ENCODE measurements at regions not wholly inside any gene's neighbourhood (a gene's known extent, or its start where the extent isn't known, plus 50 kb on each side); places are given as distances from the start of the nearest gene placed in this dataset.

DNA sequence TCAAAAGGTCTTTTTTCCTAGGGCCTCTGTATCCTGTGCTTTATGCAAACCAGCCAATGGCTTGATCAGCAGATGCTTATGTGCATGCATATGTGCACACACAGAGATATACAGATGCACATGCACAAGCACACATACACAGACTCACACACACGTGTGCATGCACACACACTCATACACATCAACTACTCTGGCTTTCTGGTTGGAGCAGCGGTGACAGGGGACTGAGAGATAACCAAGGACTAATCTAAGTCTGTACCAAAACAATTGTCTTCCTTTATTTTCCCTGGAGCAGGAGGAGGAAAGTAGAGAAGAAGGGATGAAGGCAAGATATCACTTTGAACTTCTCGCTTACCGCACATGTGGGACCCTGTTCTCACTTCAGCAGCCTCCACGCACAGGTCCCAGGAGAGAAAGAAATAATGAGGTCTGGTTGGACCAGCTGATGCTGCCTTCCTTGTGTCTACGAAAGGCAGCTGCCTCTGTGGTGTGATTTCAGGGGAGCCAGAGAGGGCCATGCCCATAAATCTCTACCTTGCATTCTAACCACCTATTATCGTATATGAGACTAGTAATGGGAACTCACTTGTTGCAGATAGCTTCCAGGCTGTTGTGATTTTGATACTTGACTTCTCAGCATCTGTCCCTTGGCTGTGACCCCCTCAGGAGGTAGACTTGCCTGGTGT lies 338.0 kb downstream of the EN1 start:
- Histone ChIP-seq H4K20me1 (ENCODE audit: insufficient read depth) (no peaks in the 10 kb centered on the region), H2AFZ (ENCODE audit: low read depth) (no peak overlapping the region), H3K27ac (ENCODE audit: low read depth in 2 of 2, low read length in 1 of 2) (no peak overlapping the region), H3K4me1 (ENCODE audit: control insufficient read depth in 1 of 2, insufficient read depth in 2 of 2, low read depth in 1 of 2, low read length in 1 of 2) (no peaks in the 10 kb centered on the region), H3F3A (replicated peaks; ENCODE audit: insufficient read depth) (no peaks in the 10 kb centered on the region), H3K79me2 (ENCODE audit: insufficient read depth) (no peaks in the 10 kb centered on the region), H3K9ac (no peak overlapping the region), H3K9me2 (no peaks in the 10 kb centered on the region), H3K27me3 (ENCODE audit: insufficient read depth) (no peaks in the 10 kb centered on the region), H3K9me3 (no peaks in the 10 kb centered on the region), H3K36me3 (replicated peaks in 1 of 2; ENCODE audit: control insufficient read depth in 1 of 2, insufficient read depth in 2 of 2, low read length in 1 of 2) (no peaks in the 10 kb centered on the region), H3K4me2 (no peak overlapping the region), H3K4me3 (ENCODE audit: low read depth in 2 of 2, low read length in 1 of 2) (no peak overlapping the region)
- ChIA-PET CTCF (no interaction called here), POLR2A (no interaction called here)
- 10% methylated on average over 7 of the region's 7 CpGs for WGBS (ENCODE audit: low lambda C conversion rate)
- no peak for DNase-seq
- TF ChIP-seq GATA2 (CRISPR knock-in tag; IDR thresholded peaks at IDR 0.05): no peak
- TF ChIP-seq MAX (IDR thresholded peaks at IDR 0.05; ENCODE audit: low read depth): no peak
- TF ChIP-seq, protein P1, sequence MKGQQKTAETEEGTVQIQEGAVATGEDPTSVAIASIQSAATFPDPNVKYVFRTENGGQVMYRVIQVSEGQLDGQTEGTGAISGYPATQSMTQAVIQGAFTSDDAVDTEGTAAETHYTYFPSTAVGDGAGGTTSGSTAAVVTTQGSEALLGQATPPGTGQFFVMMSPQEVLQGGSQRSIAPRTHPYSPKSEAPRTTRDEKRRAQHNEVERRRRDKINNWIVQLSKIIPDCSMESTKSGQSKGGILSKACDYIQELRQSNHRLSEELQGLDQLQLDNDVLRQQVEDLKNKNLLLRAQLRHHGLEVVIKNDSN (IDR thresholded peaks at IDR 0.05; ENCODE audit: borderline replicate concordance, low read depth): no peak
- no peak for TF ChIP-seq RCOR1 (IDR thresholded peaks at IDR 0.05; ENCODE audit: low read length)
- TF ChIP-seq, protein P2, sequence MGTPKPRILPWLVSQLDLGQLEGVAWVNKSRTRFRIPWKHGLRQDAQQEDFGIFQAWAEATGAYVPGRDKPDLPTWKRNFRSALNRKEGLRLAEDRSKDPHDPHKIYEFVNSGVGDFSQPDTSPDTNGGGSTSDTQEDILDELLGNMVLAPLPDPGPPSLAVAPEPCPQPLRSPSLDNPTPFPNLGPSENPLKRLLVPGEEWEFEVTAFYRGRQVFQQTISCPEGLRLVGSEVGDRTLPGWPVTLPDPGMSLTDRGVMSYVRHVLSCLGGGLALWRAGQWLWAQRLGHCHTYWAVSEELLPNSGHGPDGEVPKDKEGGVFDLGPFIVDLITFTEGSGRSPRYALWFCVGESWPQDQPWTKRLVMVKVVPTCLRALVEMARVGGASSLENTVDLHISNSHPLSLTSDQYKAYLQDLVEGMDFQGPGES (IDR thresholded peaks at IDR 0.05; ENCODE audit: low read depth, low read length): no peak
- no peak for TF ChIP-seq FOXM1 (IDR thresholded peaks at IDR 0.05; ENCODE audit: low read depth)
- no peak for TF ChIP-seq NFIC (IDR thresholded peaks at IDR 0.05; ENCODE audit: borderline replicate concordance)
- TF ChIP-seq EP300 (IDR thresholded peaks at IDR 0.05; ENCODE audit: borderline replicate concordance in 1 of 2, low read depth in 1 of 2, low read length in 1 of 2): no peak
- TF ChIP-seq POLR2AphosphoS5 (IDR thresholded peaks at IDR 0.05; ENCODE audit: low read depth, low read length): no peak
- no peak for TF ChIP-seq RFX5 (IDR thresholded peaks at IDR 0.05; ENCODE audit: low read length)
- TF ChIP-seq SIN3A (IDR thresholded peaks at IDR 0.05; ENCODE audit: borderline replicate concordance, low read depth, low read length): no peak
- TF ChIP-seq REST (IDR thresholded peaks at IDR 0.05; ENCODE audit: low read depth, low read length): no peak
- TF ChIP-seq FOSL2 (IDR thresholded peaks at IDR 0.05; ENCODE audit: borderline replicate concordance, low read depth): no peak
